ENCODE measurements at regions not wholly inside any gene's neighbourhood (a gene's known extent, or its start where the extent isn't known, plus 50 kb on each side); places are given as distances from the start of the nearest gene placed in this dataset.
"Not testable (repeated sequence)": the region's sequence is repeated elsewhere in the genome, so short reads cannot be mapped to it uniquely, and the experiment has no call there.

GRCh38 chr6:120352491-120352890 is 981.8 kb downstream of the TBC1D32 start:
- no peak for DNase-seq

DNA sequence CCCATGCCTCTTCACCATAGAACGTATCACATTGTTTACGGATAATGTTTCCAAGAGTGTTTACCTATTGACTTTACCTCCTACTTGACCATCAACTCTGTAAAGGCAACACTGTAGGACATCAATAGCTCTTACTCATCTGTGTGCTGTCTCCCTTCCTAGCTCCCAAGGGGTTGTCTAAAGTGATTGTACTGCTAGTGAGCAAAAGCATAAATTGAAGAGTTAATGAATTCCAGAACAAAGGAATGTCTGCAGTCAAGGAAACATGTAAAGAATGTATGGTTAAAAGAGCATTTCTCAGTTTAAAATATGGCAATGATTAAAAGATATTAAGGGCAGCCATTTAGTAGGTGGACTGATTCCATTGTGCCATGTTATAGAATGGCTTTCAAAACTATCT is 985.4 kb downstream of the TBC1D32 start:
- DNase-seq, result no peak

- DNase-seq, result no peak
These were observed 979.0 kb upstream of the MAN1A1 start for GRCh38 chr6:120328521-120328920.

DNA sequence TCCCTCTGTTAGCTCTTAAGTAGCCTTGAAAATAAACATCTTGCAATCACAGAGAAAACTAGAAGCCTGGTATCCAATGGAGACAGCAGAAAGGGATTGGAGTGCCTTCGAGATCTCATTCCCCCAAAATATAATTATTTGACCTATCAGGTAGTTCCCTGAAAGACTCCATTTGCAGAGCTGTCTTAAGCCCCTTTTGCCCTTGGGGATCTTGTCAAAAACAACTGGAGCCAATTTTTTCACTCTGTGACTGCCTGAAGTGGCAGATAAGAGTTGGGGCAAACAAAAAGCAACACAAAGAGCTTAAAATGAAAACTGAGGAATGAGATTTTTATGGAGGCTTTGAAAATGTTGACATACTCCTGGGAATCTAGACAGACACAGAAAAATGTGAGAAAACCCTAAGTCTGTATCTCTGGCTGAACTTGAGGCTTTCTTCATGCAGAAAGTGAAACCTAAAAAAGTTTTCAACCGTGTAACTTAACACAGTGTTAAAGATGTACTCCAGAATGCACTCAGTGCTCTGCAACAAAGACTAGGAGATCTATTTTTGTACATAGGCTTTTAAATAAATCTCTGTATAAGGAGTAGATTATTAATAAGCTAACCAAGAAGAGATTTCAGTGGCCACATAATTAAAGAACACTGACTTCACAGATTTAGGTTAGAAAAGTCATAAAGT is 971.1 kb upstream of the MAN1A1 start:
- DNase-seq, result no peak

- no peak for DNase-seq
These were observed 954.7 kb upstream of the MAN1A1 start for GRCh38 chr6:120304223-120304622.

DNA sequence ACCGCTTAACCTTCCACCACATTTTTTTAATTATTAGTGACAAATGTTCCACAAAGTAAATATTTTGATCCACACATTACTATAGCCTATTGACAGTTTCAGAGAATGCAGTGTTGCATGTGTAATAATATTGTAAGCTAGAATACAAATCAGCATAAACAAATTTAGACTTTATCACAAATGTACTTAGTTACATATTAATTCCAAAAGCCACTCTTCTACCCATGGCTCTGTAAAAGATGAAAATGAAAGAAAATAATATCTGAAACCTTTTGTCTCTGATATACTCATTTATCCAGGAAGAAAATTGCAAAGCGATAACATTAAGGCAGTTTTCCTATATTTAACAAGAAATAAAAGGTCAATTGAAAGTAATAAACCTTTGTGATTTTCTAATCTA is 954.0 kb upstream of the MAN1A1 start:
- DNase-seq, result no peak

DNA sequence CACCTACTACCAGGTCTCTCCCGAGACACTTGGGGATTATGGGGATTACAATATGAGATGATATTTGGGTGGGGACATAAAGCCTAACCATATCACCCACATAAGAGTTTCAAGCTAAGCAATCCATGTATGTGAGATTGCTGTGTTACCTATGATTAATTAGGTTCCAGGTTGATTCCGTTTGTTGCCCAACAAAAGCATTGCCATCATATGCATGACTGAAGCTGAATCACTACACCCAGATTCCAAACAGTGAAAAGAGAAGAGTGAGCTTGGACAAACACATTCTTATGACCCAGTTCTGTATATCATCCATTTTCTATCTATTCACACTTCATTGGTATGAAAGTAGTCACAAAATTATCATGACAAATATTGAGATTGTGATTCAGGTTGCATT is 952.5 kb upstream of the MAN1A1 start:
- DNase-seq, result no peak

- DNase-seq, result no peak
These were observed 941.4 kb upstream of the MAN1A1 start for GRCh38 chr6:120290964-120291363.

GRCh38 chr6:120282005-120282404 is 932.4 kb upstream of the MAN1A1 start:
- no peak for DNase-seq

- DNase-seq, result no peak
These were observed 930.1 kb upstream of the MAN1A1 start for GRCh38 chr6:120279466-120280167.

- DNase-seq, result no peak
These were observed 929.3 kb upstream of the MAN1A1 start for GRCh38 chr6:120278689-120279396.

DNA sequence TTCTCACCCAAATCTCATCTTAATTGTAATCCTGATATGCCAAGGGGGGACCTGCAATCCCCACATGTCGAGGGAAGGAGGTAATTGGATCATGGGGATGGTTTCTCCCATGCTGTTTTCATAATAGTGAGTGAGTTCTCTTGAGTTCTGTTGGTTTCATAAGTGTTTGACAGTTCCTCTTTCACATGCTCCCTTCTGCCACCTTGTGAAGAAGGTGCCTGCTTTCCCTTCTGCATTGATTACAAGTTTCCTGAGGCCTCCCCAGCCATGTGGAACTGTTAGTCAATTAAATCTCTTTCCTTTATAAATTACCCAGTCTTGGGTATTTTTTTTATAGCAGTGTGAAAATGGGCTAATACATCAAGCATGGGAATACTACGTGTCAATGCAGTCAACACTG is 925.0 kb upstream of the MAN1A1 start:
- DNase-seq, result no peak

- no peak for DNase-seq
These were observed 923.9 kb upstream of the MAN1A1 start for GRCh38 chr6:120273411-120273810.

GRCh38 chr6:120272038-120272437 is 922.5 kb upstream of the MAN1A1 start:
- DNase-seq, result no peak

DNA sequence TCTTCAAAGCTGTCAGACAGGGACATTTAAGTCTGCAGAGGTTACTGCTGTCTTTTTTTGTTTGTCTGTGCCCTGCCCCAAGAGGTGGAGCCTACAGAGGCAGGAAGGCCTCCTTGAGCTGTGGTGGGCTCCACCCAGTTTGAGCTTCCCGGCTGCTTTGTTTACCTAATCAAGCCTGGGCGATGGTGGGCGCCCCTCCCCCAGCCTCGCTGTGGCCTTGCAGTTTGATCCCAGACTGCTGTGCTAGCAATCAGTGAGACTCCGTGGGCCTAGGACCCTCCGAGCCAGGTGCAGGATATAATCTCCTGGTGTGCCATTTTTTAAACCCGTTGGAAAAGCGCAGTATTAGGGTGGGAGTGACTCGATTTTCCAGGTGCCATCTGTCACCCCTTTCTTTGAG is 918.7 kb upstream of the MAN1A1 start:
- not testable (repeated sequence) for DNase-seq

- DNase-seq, result no peak
These were observed 912.8 kb upstream of the MAN1A1 start for GRCh38 chr6:120262354-120262753.

GRCh38 chr6:120260636-120261035 is 911.1 kb upstream of the MAN1A1 start:
- DNase-seq, result no peak

DNA sequence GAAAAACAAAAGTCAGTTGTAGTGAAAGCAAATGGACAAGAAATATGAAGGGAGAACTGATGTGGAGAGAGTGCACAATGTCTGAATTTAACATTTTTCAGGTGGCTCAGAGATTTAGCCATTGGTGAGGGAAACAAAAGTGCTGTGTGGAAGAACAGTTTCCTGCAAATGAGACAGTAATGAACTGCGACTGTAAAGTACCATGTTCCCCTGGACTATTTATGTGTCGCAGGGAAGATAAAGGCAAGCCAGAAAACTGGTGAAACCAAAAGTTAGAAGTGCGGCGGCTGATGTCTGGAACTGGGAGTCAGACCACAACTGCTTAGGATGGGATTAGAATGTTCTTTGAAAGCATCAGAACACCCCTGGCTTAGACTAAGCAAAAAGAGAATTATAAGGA is 905.1 kb upstream of the MAN1A1 start:
- DNase-seq, result no peak

DNA sequence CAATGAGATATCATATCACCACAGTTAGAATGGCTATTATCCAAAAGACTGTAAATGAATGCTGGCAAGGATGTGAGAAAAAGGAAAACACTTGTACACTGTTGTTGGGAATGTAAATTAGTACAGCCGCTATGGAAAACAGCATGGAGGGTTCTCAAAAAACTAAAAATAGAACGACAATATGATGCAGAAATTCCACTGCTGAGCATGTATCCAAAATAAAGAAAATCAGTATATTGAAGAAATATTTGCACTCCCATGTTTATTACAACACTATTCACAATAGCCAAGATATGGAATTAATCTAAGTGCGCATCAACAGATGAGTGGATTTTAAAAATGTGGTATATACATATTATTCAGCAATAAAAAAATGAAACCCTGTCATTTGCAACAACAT is 898.9 kb upstream of the MAN1A1 start:
- no peak for DNase-seq

DNA sequence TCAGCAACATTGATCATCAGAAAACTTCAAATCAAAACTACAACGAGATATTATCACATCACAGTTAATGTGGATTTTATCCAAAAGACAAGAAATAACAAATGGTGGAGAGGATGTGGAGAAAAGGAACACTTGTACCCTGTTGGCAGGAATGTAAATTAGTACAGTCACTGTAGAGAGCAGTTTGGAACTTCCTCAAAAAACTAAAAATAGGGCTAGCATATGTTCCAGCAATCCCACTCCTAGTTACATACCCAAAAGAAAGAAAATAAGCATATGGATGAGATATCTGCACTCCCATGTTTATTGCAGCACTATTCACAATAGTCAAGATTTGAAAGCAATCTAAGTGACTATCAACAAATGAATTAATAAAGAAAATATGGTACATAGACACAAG is 887.7 kb upstream of the MAN1A1 start:
- no peak for DNase-seq

- DNase-seq, result no peak
These were observed 880.4 kb upstream of the MAN1A1 start for GRCh38 chr6:120230008-120230407.

DNA sequence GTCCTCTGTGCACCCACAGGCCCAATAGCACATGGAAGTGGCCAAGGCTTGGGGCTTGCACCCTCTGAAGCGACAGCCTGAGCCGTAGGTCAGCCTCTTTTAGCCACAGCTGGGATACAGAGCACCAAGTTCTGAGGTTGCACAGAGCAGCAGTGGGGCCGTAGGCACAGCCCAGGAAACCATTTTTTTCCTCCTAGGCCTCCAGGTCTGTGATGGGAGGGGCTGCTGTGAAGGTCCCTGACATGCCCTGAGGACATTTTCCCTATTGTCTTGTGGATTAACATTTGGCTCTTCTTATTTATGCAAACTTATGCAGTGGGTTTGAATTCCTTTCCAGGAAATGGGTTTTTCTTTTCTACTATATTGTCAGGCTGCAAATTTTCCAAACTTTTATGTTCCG is 878.7 kb upstream of the MAN1A1 start:
- DNase-seq, result no peak

DNA sequence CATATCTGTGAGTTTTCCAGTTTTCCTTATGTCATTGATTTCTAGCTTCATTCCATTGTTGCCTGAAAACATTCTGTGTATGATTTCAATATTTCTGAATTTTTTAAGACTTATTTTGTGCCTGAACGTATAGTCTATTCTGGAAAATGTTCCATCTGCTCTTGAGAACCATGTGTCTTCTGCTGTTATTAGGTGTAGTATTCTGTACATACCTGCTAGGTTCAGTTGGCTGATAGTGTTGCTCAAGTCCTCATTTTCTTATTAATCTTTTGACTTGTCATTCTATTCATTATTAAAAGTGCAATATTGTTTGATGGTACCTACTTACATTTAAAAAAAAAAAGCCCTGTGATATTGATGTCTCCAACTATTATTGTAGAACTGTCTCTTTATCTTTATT is 869.8 kb upstream of the MAN1A1 start:
- DNase-seq, result no peak

GRCh38 chr6:120214088-120214499 is 864.5 kb upstream of the MAN1A1 start:
- DNase-seq, result no peak

All from activated CD4-positive, alpha-beta T cell treated with anti-CD3 and anti-CD28 coated beads for 1 hour (primary cell).